ENCODE measurements at regions not wholly inside any gene's neighbourhood (a gene's known extent, or its start where the extent isn't known, plus 50 kb on each side); places are given as distances from the start of the nearest gene placed in this dataset.
"Not testable (repeated sequence)": the region's sequence is repeated elsewhere in the genome, so short reads cannot be mapped to it uniquely, and the experiment has no call there.

GRCh38 chr13:108070925-108071324 lies 144.4 kb downstream of the LIG4 start:
- TF ChIP-seq CTCF (IDR thresholded peaks at IDR 0.05): no peak
- ChIA-PET POLR2A (no interaction called here), CTCF (no interaction called here)
- H3K9me3 Mint-ChIP-seq: peaks cover 18% of the 10 kb centered on the region
- H3K27ac Mint-ChIP-seq: no peak overlapping the region
- peaks cover 4% of the 10 kb centered on the region in 2 experiments for H3K9me3 ChIP-seq (ENCODE audit: control insufficient read depth in 1 of 2, insufficient read depth in 1 of 2, low read length in 2 of 2)
- ATAC-seq (ENCODE audit: poor library complexity) (no peak), DNase-seq (no peak)
- intact Hi-C loops (cut with DNase I, micrococcal nuclease): no loop called here
- H3K4me1 ChIP-seq (ENCODE audit: insufficient read depth, low read length): peaks cover 4% of the 10 kb centered on the region
- H3K4me1 Mint-ChIP-seq (ENCODE audit: low read depth): no peaks in the 10 kb centered on the region
- H3K27me3 Mint-ChIP-seq: no peaks in the 10 kb centered on the region
- H3K4me3 ChIP-seq (ENCODE audit: low read length): no peak overlapping the region
- no peak overlapping the region for H3K27ac ChIP-seq (ENCODE audit: low read depth in 1 of 2, low read length in 2 of 2)
- no peaks in the 10 kb centered on the region for H3K27me3 ChIP-seq (ENCODE audit: control insufficient read depth in 1 of 2, insufficient read depth in 2 of 2, low read length in 2 of 2)
- H3K36me3 ChIP-seq (ENCODE audit: insufficient read depth, low read length): no peaks in the 10 kb centered on the region
- no peaks in the 10 kb centered on the region for H3K36me3 Mint-ChIP-seq (ENCODE audit: low read depth)
- no peak overlapping the region for H3K4me3 Mint-ChIP-seq

GRCh38 chr13:108070491-108070890 lies 144.8 kb downstream of the LIG4 start:
- H3K4me3 ChIP-seq (ENCODE audit: low read length): no peak overlapping the region
- no peak overlapping the region for H3K27ac Mint-ChIP-seq
- no peaks in the 10 kb centered on the region for H3K36me3 Mint-ChIP-seq (ENCODE audit: low read depth)
- no peak overlapping the region for H3K27ac ChIP-seq (ENCODE audit: low read depth in 1 of 2, low read length in 2 of 2)
- H3K9me3 Mint-ChIP-seq: peaks cover 18% of the 10 kb centered on the region
- H3K9me3 ChIP-seq (ENCODE audit: control insufficient read depth in 1 of 2, insufficient read depth in 1 of 2, low read length in 2 of 2): peaks cover 4% of the 10 kb centered on the region in 2 experiments
- no peak overlapping the region for H3K4me3 Mint-ChIP-seq
- no peak for DNase-seq
- no peaks in the 10 kb centered on the region for H3K36me3 ChIP-seq (ENCODE audit: insufficient read depth, low read length)
- no peaks in the 10 kb centered on the region for H3K27me3 ChIP-seq (ENCODE audit: control insufficient read depth in 1 of 2, insufficient read depth in 2 of 2, low read length in 2 of 2)
- peaks cover 4% of the 10 kb centered on the region for H3K4me1 ChIP-seq (ENCODE audit: insufficient read depth, low read length)
- no peak for ATAC-seq (ENCODE audit: poor library complexity)
- no peak for TF ChIP-seq CTCF (IDR thresholded peaks at IDR 0.05)
- ChIA-PET CTCF (no interaction called here), POLR2A (no interaction called here)
- H3K4me1 Mint-ChIP-seq (ENCODE audit: low read depth): no peaks in the 10 kb centered on the region
- H3K27me3 Mint-ChIP-seq: no peaks in the 10 kb centered on the region
- intact Hi-C loops (cut with DNase I, micrococcal nuclease): no loop called here

GRCh38 chr13:108069521-108070210 lies 145.7 kb downstream of the LIG4 start:
- peaks cover 18% of the 10 kb centered on the region for H3K9me3 Mint-ChIP-seq
- H3K27ac Mint-ChIP-seq: no peak overlapping the region
- no peak for ATAC-seq (ENCODE audit: poor library complexity)
- H3K36me3 Mint-ChIP-seq (ENCODE audit: low read depth): no peaks in the 10 kb centered on the region
- Histone ChIP-seq H3K36me3 (ENCODE audit: insufficient read depth, low read length) (no peaks in the 10 kb centered on the region), H3K4me3 (ENCODE audit: low read length) (no peak overlapping the region), H3K4me1 (ENCODE audit: insufficient read depth, low read length) (peaks cover 4% of the 10 kb centered on the region), H3K27ac (ENCODE audit: low read depth in 1 of 2, low read length in 2 of 2) (no peak overlapping the region), H3K27me3 (ENCODE audit: control insufficient read depth in 1 of 2, insufficient read depth in 2 of 2, low read length in 2 of 2) (no peaks in the 10 kb centered on the region), H3K9me3 (ENCODE audit: control insufficient read depth in 1 of 2, insufficient read depth in 1 of 2, low read length in 2 of 2) (peaks cover 4% of the 10 kb centered on the region in 2 experiments)
- no peak for TF ChIP-seq CTCF (IDR thresholded peaks at IDR 0.05)
- no peaks in the 10 kb centered on the region for H3K4me1 Mint-ChIP-seq (ENCODE audit: low read depth)
- DNase-seq: peak in 1 of 14 experiments; percentile 7
- CTCF ChIA-PET: no interaction called here
- H3K4me3 Mint-ChIP-seq: no peak overlapping the region
- POLR2A ChIA-PET: no interaction called here
- intact Hi-C loops (cut with DNase I, micrococcal nuclease): no loop called here
- no peaks in the 10 kb centered on the region for H3K27me3 Mint-ChIP-seq

- CTCF ChIA-PET; H3K4me1 ChIP-seq (ENCODE audit: insufficient read depth, low read length); DNase-seq; H3K4me1 Mint-ChIP-seq (ENCODE audit: low read depth); H3K4me3 ChIP-seq (ENCODE audit: low read length); H3K27me3 Mint-ChIP-seq; H3K27ac ChIP-seq (ENCODE audit: low read depth in 1 of 2, low read length in 2 of 2); H3K4me3 Mint-ChIP-seq; intact Hi-C loops (cut with DNase I, micrococcal nuclease); H3K9me3 ChIP-seq (ENCODE audit: control insufficient read depth in 1 of 2, insufficient read depth in 1 of 2, low read length in 2 of 2); H3K27me3 ChIP-seq (ENCODE audit: control insufficient read depth in 1 of 2, insufficient read depth in 2 of 2, low read length in 2 of 2); ATAC-seq (ENCODE audit: poor library complexity); H3K36me3 ChIP-seq (ENCODE audit: insufficient read depth, low read length); H3K36me3 Mint-ChIP-seq (ENCODE audit: low read depth); H3K27ac Mint-ChIP-seq; POLR2A ChIA-PET: not testable (repeated sequence)
- peaks cover 14% of the 10 kb centered on the region for H3K9me3 Mint-ChIP-seq
Observed at GRCh38 chr13:108064372-108064771, 151.0 kb downstream of the LIG4 start.

Measured in CD4-positive, alpha-beta T cell (primary cell).